Cardiac fibroblast (primary cell): ENCODE measurements at regions not wholly inside any gene's neighbourhood (a gene's known extent, or its start where the extent isn't known, plus 50 kb on each side); places are given as distances from the start of the nearest gene placed in this dataset.

Experiments used
- DNase-seq, 2 donors: peaks; one replicate each; pipeline versions ENCODE4 v3.0.0 to v3.0.0-alpha.2; 2010; ENCODE audit warnings: low read depth in 2 of 2
- H3K4me3 ChIP-seq, 2 donors: replicated peaks in 1 of 2; 1 replicate in 1 of 2; 2 replicates in 1 of 2; pipeline ENCODE4 v1.5.1; 2011; ENCODE audit warnings: low read depth in 2 of 2, low read length in 2 of 2, mild to moderate bottlenecking in 2 of 2, moderate library complexity in 1 of 2
- TF ChIP-seq, protein P1 (sequence below): IDR thresholded peaks from one replicate; pipeline ENCODE4 v1.5.1; 2011; ENCODE audit warnings: low read depth, mild to moderate bottlenecking, low read length, inconsistent platforms

DNA sequence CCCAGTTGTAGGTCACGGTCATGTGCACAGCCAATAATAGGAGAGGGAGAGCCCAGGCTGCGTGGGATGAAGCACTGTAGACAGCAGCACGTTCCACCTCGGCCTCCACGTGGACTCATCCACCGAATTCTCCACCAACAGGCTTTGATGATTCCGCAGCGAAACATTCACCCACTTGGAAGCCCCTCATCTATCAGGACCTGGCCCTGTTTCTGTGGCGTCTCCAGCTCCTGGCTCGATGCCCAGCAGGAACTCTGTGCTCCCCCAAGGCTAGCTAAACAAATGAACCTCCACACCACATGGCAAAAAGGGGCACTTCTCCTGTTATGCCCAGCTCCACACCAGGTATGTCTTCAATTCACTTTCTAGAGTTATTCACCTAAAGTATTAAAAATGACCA lies 237.9 kb upstream of the PDE10A start:
- TF ChIP-seq, protein P1, sequence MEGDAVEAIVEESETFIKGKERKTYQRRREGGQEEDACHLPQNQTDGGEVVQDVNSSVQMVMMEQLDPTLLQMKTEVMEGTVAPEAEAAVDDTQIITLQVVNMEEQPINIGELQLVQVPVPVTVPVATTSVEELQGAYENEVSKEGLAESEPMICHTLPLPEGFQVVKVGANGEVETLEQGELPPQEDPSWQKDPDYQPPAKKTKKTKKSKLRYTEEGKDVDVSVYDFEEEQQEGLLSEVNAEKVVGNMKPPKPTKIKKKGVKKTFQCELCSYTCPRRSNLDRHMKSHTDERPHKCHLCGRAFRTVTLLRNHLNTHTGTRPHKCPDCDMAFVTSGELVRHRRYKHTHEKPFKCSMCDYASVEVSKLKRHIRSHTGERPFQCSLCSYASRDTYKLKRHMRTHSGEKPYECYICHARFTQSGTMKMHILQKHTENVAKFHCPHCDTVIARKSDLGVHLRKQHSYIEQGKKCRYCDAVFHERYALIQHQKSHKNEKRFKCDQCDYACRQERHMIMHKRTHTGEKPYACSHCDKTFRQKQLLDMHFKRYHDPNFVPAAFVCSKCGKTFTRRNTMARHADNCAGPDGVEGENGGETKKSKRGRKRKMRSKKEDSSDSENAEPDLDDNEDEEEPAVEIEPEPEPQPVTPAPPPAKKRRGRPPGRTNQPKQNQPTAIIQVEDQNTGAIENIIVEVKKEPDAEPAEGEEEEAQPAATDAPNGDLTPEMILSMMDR = no peak

DNA sequence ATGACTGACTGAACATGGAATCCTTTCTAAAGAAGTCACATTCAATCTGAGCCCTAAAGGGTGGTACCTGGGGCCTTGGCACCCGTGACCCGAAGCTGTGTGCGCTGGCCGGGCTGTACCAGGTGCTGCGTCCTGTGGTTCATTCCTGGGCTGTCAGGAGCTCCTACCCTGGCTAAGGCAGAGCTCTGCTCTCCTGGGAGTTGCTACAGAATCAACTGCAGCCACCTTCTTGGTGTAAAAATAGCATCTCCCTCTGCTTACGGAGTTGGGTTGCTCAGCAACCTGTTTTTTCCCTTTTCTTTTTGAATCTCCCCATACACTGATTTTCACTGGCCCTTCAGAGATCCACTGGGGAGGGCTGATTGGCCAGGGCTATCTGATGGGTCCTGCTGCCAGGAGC lies 236.6 kb upstream of the PDE10A start:
- no peak for DNase-seq
- no peak overlapping the region for H3K4me3 ChIP-seq
- TF ChIP-seq, protein P1 = no peak

More for the DNA sequence above, 237.9 kb upstream of the PDE10A start:
- no peak overlapping the region for H3K4me3 ChIP-seq
- no peak for DNase-seq

DNA sequence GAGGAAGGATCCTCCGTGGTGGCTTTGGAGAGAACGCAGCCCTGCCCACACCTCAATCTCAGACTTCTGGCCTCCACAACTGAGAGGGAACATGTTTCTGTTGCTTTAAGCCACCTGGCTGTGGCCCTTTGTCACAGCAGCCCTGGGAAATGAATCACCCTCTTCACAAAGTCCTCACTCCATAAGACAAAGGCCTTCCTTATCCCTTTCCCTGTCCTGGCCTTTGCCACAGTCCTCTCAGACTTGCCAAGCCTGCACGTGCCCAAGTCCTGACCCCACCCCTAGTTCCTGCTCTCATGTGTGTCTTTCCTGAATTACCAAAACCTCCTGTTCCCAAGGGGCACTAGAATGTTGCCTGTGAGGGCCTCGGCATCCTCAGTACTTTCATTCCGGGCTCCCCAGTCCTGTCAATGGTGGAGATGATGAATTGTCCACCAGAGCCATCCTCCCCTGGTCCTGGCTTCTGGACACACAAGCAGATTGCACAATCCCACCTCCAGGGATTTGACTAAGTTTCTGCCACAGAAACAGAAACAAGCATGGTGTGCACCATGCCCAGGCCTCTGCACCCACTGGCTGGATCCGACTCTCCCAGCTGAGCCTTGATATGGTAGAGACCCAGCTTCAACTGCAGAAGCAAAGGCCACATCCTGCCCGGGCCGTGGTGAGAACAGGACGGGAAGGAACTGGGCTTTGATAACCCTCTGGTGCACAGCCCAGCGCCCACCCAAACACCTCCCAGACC lies 232.6 kb upstream of the PDE10A start:
- no peak overlapping the region for H3K4me3 ChIP-seq
- TF ChIP-seq, protein P1 = no peak
- peak in 1 of 2 donors; percentile 32 for DNase-seq

DNA sequence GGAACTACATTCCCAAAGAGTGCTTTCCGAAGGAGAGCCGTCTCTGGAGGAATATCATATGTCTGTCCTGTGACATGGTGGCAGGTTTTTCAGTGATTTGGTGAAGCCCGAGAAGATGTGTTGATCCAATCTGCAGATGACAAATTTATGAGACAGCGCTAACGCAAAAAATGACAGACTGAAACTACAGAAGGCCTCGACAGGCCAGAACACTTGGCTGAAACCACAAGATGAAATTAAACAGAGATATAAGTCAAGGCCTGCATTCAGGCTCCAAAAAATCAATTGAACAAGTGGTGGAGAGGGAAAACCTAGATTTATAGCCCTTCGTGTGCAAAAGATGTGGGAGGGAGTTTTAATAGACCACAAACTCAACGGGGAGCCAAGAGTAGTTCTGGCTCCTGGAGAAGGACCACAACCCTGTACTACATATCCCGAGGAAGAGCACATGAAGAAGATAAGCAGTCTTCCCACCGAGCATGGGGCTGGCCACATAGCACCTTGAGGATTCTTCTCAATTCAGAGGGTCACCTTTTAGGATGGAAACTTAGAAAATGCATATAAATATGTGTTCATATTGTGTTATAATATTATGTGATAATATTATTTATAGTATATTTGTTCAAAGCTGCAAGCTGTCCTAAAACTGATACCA lies 231.3 kb upstream of the PDE10A start:
- no peak for DNase-seq
- TF ChIP-seq, protein P1 = no peak

DNA sequence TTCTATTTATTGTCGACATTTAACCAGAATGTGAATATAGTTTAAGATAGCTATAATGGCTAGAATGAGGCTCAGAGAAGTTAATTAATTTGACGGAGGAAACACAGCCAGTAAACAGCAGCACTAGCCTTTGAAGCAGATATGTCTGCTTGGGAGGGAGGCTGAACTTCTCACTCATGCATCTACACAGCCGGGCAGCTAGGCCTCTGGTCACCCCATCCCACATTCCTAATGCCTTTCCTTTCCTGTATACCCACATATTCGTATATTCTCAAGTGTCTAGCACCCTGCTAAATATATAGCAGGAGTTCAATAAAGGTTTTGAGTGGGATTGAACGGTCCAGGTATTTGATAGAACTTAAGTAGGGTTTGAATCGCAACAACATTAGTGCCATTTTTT lies 230.4 kb upstream of the PDE10A start:
- H3K4me3 ChIP-seq = no peak overlapping the region
- no peak for DNase-seq
- TF ChIP-seq, protein P1 = no peak

More for the DNA sequence above, 231.3 kb upstream of the PDE10A start:
- H3K4me3 ChIP-seq = no peak overlapping the region

DNA sequence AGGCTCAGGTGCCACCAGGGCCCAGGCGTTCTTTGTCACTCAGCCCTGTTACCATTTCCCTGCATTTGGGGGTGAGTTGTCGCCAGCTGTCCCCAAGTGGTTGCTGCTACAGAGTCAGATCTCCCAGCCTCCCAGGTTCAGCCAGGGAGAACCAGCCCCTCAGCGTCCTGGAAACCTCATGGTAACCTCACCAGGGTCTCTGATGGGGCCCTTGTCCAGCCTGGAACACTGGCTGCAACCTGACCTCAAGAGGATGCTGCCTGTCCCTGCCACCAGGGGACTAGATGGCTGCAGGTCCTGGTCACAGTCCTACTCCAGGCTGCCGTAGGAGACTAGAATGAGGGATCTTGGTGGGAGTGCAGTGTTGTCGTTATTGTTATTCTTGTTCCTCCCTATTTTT lies 228.3 kb upstream of the PDE10A start:
- TF ChIP-seq, protein P1 = peak; percentile 8

More for the DNA sequence above, 228.3 kb upstream of the PDE10A start:
- DNase-seq = no peak
- no peak overlapping the region for H3K4me3 ChIP-seq
